PFSK-1 (cell line): ENCODE measurements at regions not wholly inside any gene's neighbourhood (a gene's known extent, or its start where the extent isn't known, plus 50 kb on each side); places are given as distances from the start of the nearest gene placed in this dataset.

ENCODE experiments used
- FOXP2 ChIP-seq: optimal IDR thresholded peaks from 2 replicates; pipeline ENCODE3; 2011; ENCODE audit warnings: borderline replicate concordance, control low read depth, inconsistent platforms; ENCODE audit not compliant: insufficient read depth; ENCODE audit errors: extremely low read length, extremely low read depth
- POLR2AphosphoS5 ChIP-seq: IDR thresholded peaks from 2 replicates; pipeline ENCODE4 v1.6.1; 2012; ENCODE audit warnings: low read depth, mild to moderate bottlenecking, control low read depth, low read length, moderate library complexity
- SIN3A ChIP-seq: IDR thresholded peaks from 2 replicates; pipeline ENCODE4 v1.6.1; 2012; ENCODE audit warnings: mild to moderate bottlenecking, low read length, moderate library complexity, borderline replicate concordance; ENCODE audit not compliant: insufficient read depth
- TAF1 ChIP-seq: IDR thresholded peaks from 2 replicates; pipeline ENCODE4 v1.6.1; 2012; ENCODE audit warnings: low read length, control low read depth, borderline replicate concordance; ENCODE audit not compliant: insufficient read depth
- TF ChIP-seq, protein P1 (sequence below), 2 experiments: IDR thresholded peaks; 2 replicates each; pipeline versions ENCODE4 v1.6.1 to v1.8.0; 2011 to 2012; ENCODE audit warnings: low read depth in 2 of 2, low read length in 2 of 2, control low read depth in 1 of 2, inconsistent platforms in 1 of 2, mild to moderate bottlenecking in 1 of 2, moderate library complexity in 1 of 2; ENCODE audit not compliant: insufficient read depth in 1 of 2

- TF ChIP-seq SIN3A, result no peak
- TF ChIP-seq TAF1, result no peak
- no peak for TF ChIP-seq FOXP2
- TF ChIP-seq, protein P1, sequence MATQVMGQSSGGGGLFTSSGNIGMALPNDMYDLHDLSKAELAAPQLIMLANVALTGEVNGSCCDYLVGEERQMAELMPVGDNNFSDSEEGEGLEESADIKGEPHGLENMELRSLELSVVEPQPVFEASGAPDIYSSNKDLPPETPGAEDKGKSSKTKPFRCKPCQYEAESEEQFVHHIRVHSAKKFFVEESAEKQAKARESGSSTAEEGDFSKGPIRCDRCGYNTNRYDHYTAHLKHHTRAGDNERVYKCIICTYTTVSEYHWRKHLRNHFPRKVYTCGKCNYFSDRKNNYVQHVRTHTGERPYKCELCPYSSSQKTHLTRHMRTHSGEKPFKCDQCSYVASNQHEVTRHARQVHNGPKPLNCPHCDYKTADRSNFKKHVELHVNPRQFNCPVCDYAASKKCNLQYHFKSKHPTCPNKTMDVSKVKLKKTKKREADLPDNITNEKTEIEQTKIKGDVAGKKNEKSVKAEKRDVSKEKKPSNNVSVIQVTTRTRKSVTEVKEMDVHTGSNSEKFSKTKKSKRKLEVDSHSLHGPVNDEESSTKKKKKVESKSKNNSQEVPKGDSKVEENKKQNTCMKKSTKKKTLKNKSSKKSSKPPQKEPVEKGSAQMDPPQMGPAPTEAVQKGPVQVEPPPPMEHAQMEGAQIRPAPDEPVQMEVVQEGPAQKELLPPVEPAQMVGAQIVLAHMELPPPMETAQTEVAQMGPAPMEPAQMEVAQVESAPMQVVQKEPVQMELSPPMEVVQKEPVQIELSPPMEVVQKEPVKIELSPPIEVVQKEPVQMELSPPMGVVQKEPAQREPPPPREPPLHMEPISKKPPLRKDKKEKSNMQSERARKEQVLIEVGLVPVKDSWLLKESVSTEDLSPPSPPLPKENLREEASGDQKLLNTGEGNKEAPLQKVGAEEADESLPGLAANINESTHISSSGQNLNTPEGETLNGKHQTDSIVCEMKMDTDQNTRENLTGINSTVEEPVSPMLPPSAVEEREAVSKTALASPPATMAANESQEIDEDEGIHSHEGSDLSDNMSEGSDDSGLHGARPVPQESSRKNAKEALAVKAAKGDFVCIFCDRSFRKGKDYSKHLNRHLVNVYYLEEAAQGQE (IDR thresholded peaks at IDR 0.05; ENCODE audit: insufficient read depth in 1 of 2, low read depth in 2 of 2, low read length in 2 of 2), result no peak
- TF ChIP-seq POLR2AphosphoS5, result no peak
These were observed 134.8 kb downstream of the SETD4 start for GRCh38 chr21:35925497-35925896.

GRCh38 chr21:35924714-35925301, 135.5 kb downstream of the SETD4 start:
- TF ChIP-seq SIN3A (no peak), POLR2AphosphoS5 (no peak), FOXP2 (no peak), TAF1 (no peak)
- TF ChIP-seq, protein P1 (IDR thresholded peaks at IDR 0.05; ENCODE audit: insufficient read depth in 1 of 2, low read depth in 2 of 2, low read length in 2 of 2), result no peak

GRCh38 chr21:35923971-35924370, 136.4 kb downstream of the SETD4 start:
- TF ChIP-seq, protein P1 (IDR thresholded peaks at IDR 0.05; ENCODE audit: insufficient read depth in 1 of 2, low read depth in 2 of 2, low read length in 2 of 2), result no peak
- TF ChIP-seq FOXP2, result no peak
- no peak for TF ChIP-seq SIN3A
- no peak for TF ChIP-seq TAF1
- no peak for TF ChIP-seq POLR2AphosphoS5

GRCh38 chr21:35922618-35923017, 137.7 kb downstream of the SETD4 start:
- TF ChIP-seq, protein P1 (IDR thresholded peaks at IDR 0.05; ENCODE audit: insufficient read depth in 1 of 2, low read depth in 2 of 2, low read length in 2 of 2), result no peak
- no peak for TF ChIP-seq SIN3A
- TF ChIP-seq FOXP2, result no peak
- TF ChIP-seq TAF1, result no peak
- TF ChIP-seq POLR2AphosphoS5, result no peak

DNA sequence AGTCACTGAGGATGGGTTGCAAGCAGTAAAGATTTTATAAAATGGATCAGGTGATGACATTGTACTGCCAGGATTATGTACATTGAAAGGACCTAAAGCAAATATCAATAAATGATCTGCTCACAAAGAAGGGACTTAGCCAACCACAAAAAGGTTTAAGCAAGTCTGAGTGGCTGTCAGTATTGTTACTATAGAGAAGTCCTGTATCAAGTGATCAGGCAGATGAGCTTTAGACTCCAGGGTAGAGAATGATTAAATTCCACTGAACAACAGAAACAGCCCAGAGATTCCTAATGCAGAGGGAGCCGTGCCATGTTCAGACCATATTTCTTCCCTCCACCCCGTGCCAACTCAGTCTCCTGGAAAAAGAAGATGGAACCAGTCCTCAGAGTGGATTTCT, 138.9 kb downstream of the SETD4 start:
- no peak for TF ChIP-seq FOXP2
- TF ChIP-seq, protein P1 (IDR thresholded peaks at IDR 0.05; ENCODE audit: insufficient read depth in 1 of 2, low read depth in 2 of 2, low read length in 2 of 2), result no peak
- TF ChIP-seq SIN3A, result no peak
- no peak for TF ChIP-seq TAF1
- TF ChIP-seq POLR2AphosphoS5, result no peak
